ENCODE measurements at regions not wholly inside any gene's neighbourhood (a gene's known extent, or its start where the extent isn't known, plus 50 kb on each side); places are given as distances from the start of the nearest gene placed in this dataset.

DNA sequence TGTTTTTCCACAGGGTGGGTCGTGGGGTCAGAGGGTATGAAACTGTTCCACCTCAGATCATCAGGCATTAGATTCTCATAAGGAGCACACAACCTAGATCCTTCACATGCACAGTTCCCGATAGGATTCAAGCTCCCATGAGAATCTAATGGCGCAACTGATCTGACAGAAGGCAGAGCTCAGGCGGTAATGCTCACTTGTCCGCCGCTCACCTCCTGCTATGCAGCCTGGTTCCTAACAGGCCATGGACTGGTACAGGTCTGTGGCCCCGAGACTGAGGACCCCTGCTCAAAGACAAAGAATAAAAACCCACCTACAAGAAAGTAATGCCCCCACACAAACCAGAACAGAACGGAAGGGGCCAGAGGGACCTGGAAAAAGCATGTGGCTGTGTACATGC is 76.1 kb upstream of the SNX9 start (continued):
- no peak for TF ChIP-seq RAD21 (IDR thresholded peaks at IDR 0.05 in 1 of 2, conservative IDR thresholded peaks at IDR 0.05 in 1 of 2; ENCODE audit: low read depth in 2 of 2, low read length in 2 of 2)
- TF ChIP-seq KDM4A (IDR thresholded peaks at IDR 0.05; ENCODE audit: low read depth, low read length, severe bottlenecking) = no peak
- TF ChIP-seq RFX5 (IDR thresholded peaks at IDR 0.05; ENCODE audit: borderline replicate concordance, low read depth, low read length) = no peak
